ENCODE measurements at regions not wholly inside any gene's neighbourhood (a gene's known extent, or its start where the extent isn't known, plus 50 kb on each side); places are given as distances from the start of the nearest gene placed in this dataset.

GRCh38 chr11:104352036-104352435, 188.1 kb upstream of the PDGFD start:
- no peaks in the 10 kb centered on the region for H3K4me1 Mint-ChIP-seq
- POLR2A ChIA-PET: no interaction called here
- ATAC-seq (ENCODE audit: low read depth) (no peak), DNase-seq (no peak)
- H3K4me3 Mint-ChIP-seq: no peak overlapping the region
- no peaks in the 10 kb centered on the region for H3K27me3 Mint-ChIP-seq
- peaks cover 6% of the 10 kb centered on the region for H3K9me3 Mint-ChIP-seq
- H3K27ac Mint-ChIP-seq: no peak overlapping the region
- no peaks in the 10 kb centered on the region for H3K36me3 Mint-ChIP-seq

- Mint-ChIP-seq H3K27ac (no peak overlapping the region), H3K27me3 (no peaks in the 10 kb centered on the region), H3K9me3 (no peaks in the 10 kb centered on the region), H3K36me3 (no peaks in the 10 kb centered on the region), H3K4me3 (no peak overlapping the region), H3K4me1 (no peaks in the 10 kb centered on the region)
- DNase-seq: no peak
- POLR2A ChIA-PET: no interaction called here
- ATAC-seq (ENCODE audit: low read depth): no peak
These were observed 179.6 kb upstream of the PDGFD start for GRCh38 chr11:104343578-104343977.

GRCh38 chr11:104340590-104340989, 176.6 kb upstream of the PDGFD start:
- no peaks in the 10 kb centered on the region for H3K27me3 Mint-ChIP-seq
- H3K9me3 Mint-ChIP-seq: no peaks in the 10 kb centered on the region
- no peak overlapping the region for H3K27ac Mint-ChIP-seq
- H3K36me3 Mint-ChIP-seq: no peaks in the 10 kb centered on the region
- POLR2A ChIA-PET: no interaction called here
- no peaks in the 10 kb centered on the region for H3K4me1 Mint-ChIP-seq
- DNase-seq (no peak), ATAC-seq (ENCODE audit: low read depth) (no peak)
- no peak overlapping the region for H3K4me3 Mint-ChIP-seq

DNA sequence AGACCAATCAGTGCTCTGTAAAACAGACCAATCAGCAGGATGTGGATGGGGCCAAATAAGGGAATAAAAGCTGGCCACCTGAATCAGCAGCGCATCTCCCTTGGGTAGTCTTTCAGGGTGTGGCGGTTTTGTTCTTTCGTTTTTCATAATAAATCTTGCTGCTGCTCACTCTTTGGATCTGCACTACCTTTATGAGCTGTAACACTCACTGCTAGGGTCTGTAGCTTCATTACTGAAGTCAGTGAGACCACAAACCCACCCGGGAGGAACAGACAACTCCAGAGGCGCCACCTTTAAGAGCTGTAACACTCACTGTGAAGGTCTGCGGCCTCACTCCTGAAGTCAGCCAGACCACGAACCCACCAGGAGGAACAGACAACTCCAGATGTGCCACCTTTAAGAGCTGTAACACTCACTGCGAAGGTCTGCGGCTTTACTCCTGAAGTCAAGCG, 175.5 kb upstream of the PDGFD start:
- POLR2A ChIA-PET: no interaction called here
- no peak for ATAC-seq (ENCODE audit: low read depth)
- no peaks in the 10 kb centered on the region for H3K36me3 Mint-ChIP-seq
- H3K4me3 Mint-ChIP-seq: no peak overlapping the region
- no peaks in the 10 kb centered on the region for H3K4me1 Mint-ChIP-seq
- no peaks in the 10 kb centered on the region for H3K27me3 Mint-ChIP-seq
- H3K27ac Mint-ChIP-seq: no peak overlapping the region
- no peaks in the 10 kb centered on the region for H3K9me3 Mint-ChIP-seq
- no peak for DNase-seq

DNA sequence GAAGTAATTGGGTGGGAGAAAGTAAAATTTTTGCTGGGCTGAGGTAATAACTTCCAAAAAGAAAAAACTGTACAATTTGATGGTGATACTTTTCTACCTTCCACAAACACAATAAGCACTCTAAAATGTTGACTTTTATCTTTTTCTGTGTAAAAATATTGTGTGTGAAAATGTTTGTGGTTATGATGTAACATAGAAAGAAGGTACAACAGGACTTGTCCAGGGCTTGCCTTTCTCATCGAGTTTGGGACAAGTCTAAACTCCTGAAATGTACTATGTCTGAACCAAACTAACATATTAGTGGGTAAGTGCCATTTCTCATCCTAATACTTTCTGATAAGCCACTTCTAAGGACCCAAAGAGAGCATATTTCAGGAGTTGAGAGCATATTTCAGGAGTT, 174.2 kb upstream of the PDGFD start:
- POLR2A ChIA-PET: no interaction called here
- ATAC-seq (ENCODE audit: low read depth): no peak
- no peak overlapping the region for H3K4me3 Mint-ChIP-seq
- no peaks in the 10 kb centered on the region for H3K27me3 Mint-ChIP-seq
- H3K27ac Mint-ChIP-seq: no peak overlapping the region
- H3K9me3 Mint-ChIP-seq: no peaks in the 10 kb centered on the region
- H3K36me3 Mint-ChIP-seq: no peaks in the 10 kb centered on the region
- DNase-seq: no peak
- H3K4me1 Mint-ChIP-seq: no peaks in the 10 kb centered on the region

DNA sequence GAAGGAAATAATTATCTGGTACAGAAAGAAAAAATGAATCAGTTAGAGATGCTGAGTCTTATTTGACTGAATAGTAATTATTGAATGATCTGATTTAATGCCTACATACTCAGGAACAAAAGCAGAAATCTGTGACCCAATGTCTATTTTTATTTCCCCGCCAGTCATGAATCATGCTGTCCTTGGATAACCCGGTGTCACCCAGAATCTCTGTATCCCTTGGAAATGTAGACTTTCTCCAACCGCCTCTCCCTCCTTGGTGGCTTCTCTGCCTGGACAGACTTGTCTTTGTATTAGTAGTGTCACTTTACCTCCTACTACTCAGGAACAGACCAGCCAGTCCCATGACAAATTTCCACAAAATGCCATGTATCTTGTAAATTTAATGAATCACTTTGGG, 173.3 kb upstream of the PDGFD start:
- H3K27ac Mint-ChIP-seq: no peak overlapping the region
- ATAC-seq (ENCODE audit: low read depth): no peak
- POLR2A ChIA-PET: no interaction called here
- no peak overlapping the region for H3K4me3 Mint-ChIP-seq
- no peaks in the 10 kb centered on the region for H3K36me3 Mint-ChIP-seq
- no peaks in the 10 kb centered on the region for H3K9me3 Mint-ChIP-seq
- DNase-seq: no peak
- H3K27me3 Mint-ChIP-seq: no peaks in the 10 kb centered on the region
- H3K4me1 Mint-ChIP-seq: no peaks in the 10 kb centered on the region

GRCh38 chr11:104333977-104334376, 170.0 kb upstream of the PDGFD start:
- no peaks in the 10 kb centered on the region for H3K9me3 Mint-ChIP-seq
- POLR2A ChIA-PET: no interaction called here
- H3K36me3 Mint-ChIP-seq: no peaks in the 10 kb centered on the region
- H3K4me3 Mint-ChIP-seq: no peak overlapping the region
- DNase-seq (no peak), ATAC-seq (ENCODE audit: low read depth) (no peak)
- no peaks in the 10 kb centered on the region for H3K4me1 Mint-ChIP-seq
- no peaks in the 10 kb centered on the region for H3K27me3 Mint-ChIP-seq
- no peak overlapping the region for H3K27ac Mint-ChIP-seq

GRCh38 chr11:104332110-104332509, 168.2 kb upstream of the PDGFD start:
- POLR2A ChIA-PET: no interaction called here
- DNase-seq (no peak), ATAC-seq (ENCODE audit: low read depth) (no peak)
- Mint-ChIP-seq H3K4me3 (no peak overlapping the region), H3K36me3 (no peaks in the 10 kb centered on the region), H3K27ac (no peak overlapping the region), H3K9me3 (no peaks in the 10 kb centered on the region), H3K4me1 (no peaks in the 10 kb centered on the region), H3K27me3 (no peaks in the 10 kb centered on the region)

- H3K9me3 Mint-ChIP-seq: no peaks in the 10 kb centered on the region
- H3K27me3 Mint-ChIP-seq: no peaks in the 10 kb centered on the region
- no peak overlapping the region for H3K27ac Mint-ChIP-seq
- ATAC-seq (ENCODE audit: low read depth) (no peak), DNase-seq (no peak)
- H3K36me3 Mint-ChIP-seq: no peaks in the 10 kb centered on the region
- H3K4me1 Mint-ChIP-seq: no peaks in the 10 kb centered on the region
- H3K4me3 Mint-ChIP-seq: no peak overlapping the region
- POLR2A ChIA-PET: no interaction called here
These were observed 165.2 kb upstream of the PDGFD start for GRCh38 chr11:104329078-104329665.

DNA sequence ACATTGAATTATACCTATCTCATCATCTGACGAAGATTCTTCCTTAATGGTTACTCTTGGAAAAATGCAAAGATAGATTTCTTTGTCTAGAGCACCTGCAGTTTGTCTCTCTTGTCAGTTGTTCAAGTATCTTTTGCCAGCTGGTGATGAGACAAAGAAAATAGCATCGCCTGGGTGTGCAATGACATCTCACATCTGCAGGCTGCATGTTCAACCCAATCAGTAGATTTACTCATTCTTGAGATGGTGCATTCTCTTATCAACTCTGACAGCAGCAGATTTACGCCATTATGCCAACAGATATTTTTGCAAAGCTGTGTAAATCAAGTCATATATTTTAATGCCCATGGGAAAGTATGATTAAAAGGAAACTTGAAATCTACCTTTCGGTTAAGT, 164.6 kb upstream of the PDGFD start:
- DNase-seq (no peak), ATAC-seq (ENCODE audit: low read depth) (no peak)
- Mint-ChIP-seq H3K36me3 (no peaks in the 10 kb centered on the region), H3K27me3 (no peaks in the 10 kb centered on the region), H3K27ac (no peak overlapping the region), H3K4me3 (no peak overlapping the region), H3K4me1 (no peaks in the 10 kb centered on the region), H3K9me3 (peaks cover 1% of the 10 kb centered on the region)
- POLR2A ChIA-PET: no interaction called here

DNA sequence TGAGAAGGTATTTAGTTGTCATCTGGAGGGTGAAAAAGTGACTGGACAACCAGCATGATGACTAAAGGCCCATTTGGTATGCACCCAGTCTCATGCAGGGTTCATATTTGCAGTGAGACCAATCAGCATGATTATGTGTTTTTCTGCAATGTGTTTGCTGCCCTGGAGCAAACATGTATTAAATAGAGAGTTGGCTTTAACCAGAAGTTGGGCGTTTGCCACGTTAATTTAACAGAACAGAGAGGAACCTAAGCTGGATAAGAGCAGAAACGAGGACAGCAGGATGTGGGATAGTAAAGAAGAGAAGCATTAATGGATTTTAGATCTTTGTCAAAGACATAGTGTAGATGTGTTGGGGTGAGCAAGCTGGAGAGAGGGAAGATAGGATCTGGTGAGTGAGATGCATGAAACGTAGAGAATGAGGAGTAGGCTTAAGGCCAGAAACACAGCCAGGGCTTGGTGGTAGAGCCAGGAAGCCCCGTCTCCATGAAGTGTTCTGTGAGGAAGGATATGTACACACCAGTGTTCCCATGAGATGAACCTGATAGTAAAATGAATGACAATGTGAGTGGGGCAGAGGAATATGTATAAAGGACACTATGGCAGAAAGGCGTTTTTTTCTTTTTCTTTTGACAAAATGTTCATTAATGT, 164.0 kb upstream of the PDGFD start:
- no peaks in the 10 kb centered on the region for H3K36me3 Mint-ChIP-seq
- no peak overlapping the region for H3K4me3 Mint-ChIP-seq
- H3K27ac Mint-ChIP-seq: no peak overlapping the region
- POLR2A ChIA-PET: no interaction called here
- no peaks in the 10 kb centered on the region for H3K4me1 Mint-ChIP-seq
- H3K9me3 Mint-ChIP-seq: peaks cover 1% of the 10 kb centered on the region
- no peaks in the 10 kb centered on the region for H3K27me3 Mint-ChIP-seq
- DNase-seq: no peak
- ATAC-seq (ENCODE audit: low read depth): no peak

DNA sequence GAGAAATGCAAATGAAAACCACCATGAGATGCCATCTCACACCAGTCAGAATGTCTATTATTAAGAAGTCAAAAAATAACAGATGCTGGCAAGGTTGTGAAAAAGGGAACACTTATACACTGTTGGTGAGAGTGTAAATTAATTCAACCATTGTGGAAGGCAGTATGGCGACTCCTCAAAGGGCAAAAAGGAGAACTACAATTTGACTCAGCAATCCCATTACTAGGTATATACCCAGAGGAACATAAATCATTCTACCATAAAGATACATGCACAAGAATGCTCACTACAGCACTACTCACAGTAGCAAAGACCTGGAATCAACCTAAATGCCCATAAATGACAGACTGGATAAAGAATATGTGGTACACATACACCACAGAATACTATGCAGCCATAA, 161.1 kb upstream of the PDGFD start:
- no peak overlapping the region for H3K27ac Mint-ChIP-seq
- H3K27me3 Mint-ChIP-seq: no peaks in the 10 kb centered on the region
- no peaks in the 10 kb centered on the region for H3K36me3 Mint-ChIP-seq
- no peak for ATAC-seq (ENCODE audit: low read depth)
- peaks cover 1% of the 10 kb centered on the region for H3K9me3 Mint-ChIP-seq
- no peak overlapping the region for H3K4me3 Mint-ChIP-seq
- POLR2A ChIA-PET: no interaction called here
- no peak for DNase-seq
- H3K4me1 Mint-ChIP-seq: no peaks in the 10 kb centered on the region

- H3K4me3 Mint-ChIP-seq: no peak overlapping the region
- H3K9me3 Mint-ChIP-seq: peaks cover 1% of the 10 kb centered on the region
- no peaks in the 10 kb centered on the region for H3K27me3 Mint-ChIP-seq
- no peaks in the 10 kb centered on the region for H3K36me3 Mint-ChIP-seq
- POLR2A ChIA-PET: no interaction called here
- DNase-seq (no peak), ATAC-seq (ENCODE audit: low read depth) (no peak)
- H3K27ac Mint-ChIP-seq: no peak overlapping the region
- H3K4me1 Mint-ChIP-seq: no peaks in the 10 kb centered on the region
These were observed 160.3 kb upstream of the PDGFD start for GRCh38 chr11:104324276-104324675.

GRCh38 chr11:104323841-104324240, 159.9 kb upstream of the PDGFD start:
- H3K9me3 Mint-ChIP-seq: peaks cover 1% of the 10 kb centered on the region
- H3K4me1 Mint-ChIP-seq: no peaks in the 10 kb centered on the region
- DNase-seq: no peak
- POLR2A ChIA-PET: no interaction called here
- H3K4me3 Mint-ChIP-seq: no peak overlapping the region
- H3K27me3 Mint-ChIP-seq: no peaks in the 10 kb centered on the region
- H3K27ac Mint-ChIP-seq: no peak overlapping the region
- ATAC-seq (ENCODE audit: low read depth): no peak
- no peaks in the 10 kb centered on the region for H3K36me3 Mint-ChIP-seq

DNA sequence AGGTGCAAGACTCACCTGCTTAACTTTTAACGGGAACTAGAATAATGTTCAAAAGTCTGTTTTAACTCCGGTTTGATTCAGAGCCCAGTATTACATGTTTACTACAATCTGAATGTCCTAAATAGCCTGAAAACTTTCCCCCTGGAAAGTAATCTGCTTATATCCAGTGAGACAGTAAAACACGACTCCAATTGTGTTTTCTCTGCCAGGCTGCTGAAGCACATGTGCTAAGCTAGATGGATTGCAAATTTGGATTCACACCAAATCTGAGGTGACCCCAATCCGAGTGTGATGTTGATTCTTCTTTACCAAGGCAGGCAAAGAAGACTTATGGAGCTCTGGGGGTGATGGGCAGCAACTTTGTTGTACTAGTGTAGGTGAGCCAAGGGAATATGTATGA, 158.7 kb upstream of the PDGFD start:
- H3K4me3 Mint-ChIP-seq: no peak overlapping the region
- POLR2A ChIA-PET: no interaction called here
- H3K36me3 Mint-ChIP-seq: no peaks in the 10 kb centered on the region
- no peaks in the 10 kb centered on the region for H3K4me1 Mint-ChIP-seq
- DNase-seq (no peak), ATAC-seq (ENCODE audit: low read depth) (no peak)
- H3K27me3 Mint-ChIP-seq: no peaks in the 10 kb centered on the region
- peaks cover 1% of the 10 kb centered on the region for H3K9me3 Mint-ChIP-seq
- no peak overlapping the region for H3K27ac Mint-ChIP-seq
